Panc1 (cell line): ENCODE measurements at regions not wholly inside any gene's neighbourhood (a gene's known extent, or its start where the extent isn't known, plus 50 kb on each side); places are given as distances from the start of the nearest gene placed in this dataset.

Experiments used
- CTCF ChIP-seq: fragments of 450-650 bp; IDR thresholded peaks from 2 replicates; pipeline ENCODE4 v1.5.1; 2017; ENCODE audit warnings: mild to moderate bottlenecking
- POLR2AphosphoS5 ChIP-seq: IDR thresholded peaks from 2 replicates; pipeline ENCODE4 v1.6.1; 2012; ENCODE audit warnings: mild to moderate bottlenecking, low read depth, low read length, moderate library complexity
- REST ChIP-seq, 2 experiments: IDR thresholded peaks; 2 replicates each; pipeline ENCODE4 v1.6.1; 2011 to 2012; ENCODE audit warnings: low read depth in 2 of 2, control low read depth in 1 of 2, low read length in 1 of 2, mild to moderate bottlenecking in 1 of 2, moderate library complexity in 1 of 2; ENCODE audit not compliant: insufficient read depth in 1 of 2

DNA sequence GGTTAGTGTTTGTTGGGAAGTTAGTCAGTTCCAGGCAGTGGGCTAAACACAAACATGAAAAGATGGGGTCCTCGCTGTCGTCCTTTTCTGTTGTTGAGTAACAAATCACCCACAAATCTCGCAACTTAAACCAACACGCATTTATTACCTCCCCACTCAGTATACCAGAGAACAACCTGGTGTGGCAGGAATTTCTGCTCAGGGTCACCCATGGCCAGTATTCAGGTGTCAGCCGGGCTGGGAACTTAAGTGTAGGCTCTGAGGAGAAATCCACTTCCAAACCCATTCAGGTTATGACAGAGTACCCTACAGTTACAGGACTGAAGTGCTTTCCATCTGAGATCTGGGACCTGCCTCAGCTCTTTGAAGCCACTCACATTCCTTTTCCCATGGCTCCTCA, 73.6 kb upstream of the SP4 start:
- TF ChIP-seq CTCF = no peak
- no peak for TF ChIP-seq REST (IDR thresholded peaks at IDR 0.05; ENCODE audit: insufficient read depth in 1 of 2, low read depth in 2 of 2, low read length in 1 of 2)
- no peak for TF ChIP-seq POLR2AphosphoS5
